KOPT-K1 (cell line): ENCODE measurements at regions not wholly inside any gene's neighbourhood (a gene's known extent, or its start where the extent isn't known, plus 50 kb on each side); places are given as distances from the start of the nearest gene placed in this dataset.

Experiments
- H3K27ac ChIP-seq: fragments of 200-600 bp; sonication (generic); 2 replicates; pipeline ENCODE4 v1.5.1; 2016; ENCODE audit warnings: antibody characterized with exemption, mild to moderate bottlenecking, low read depth, low read length; ENCODE audit not compliant: poor library complexity, severe bottlenecking
- H3K36me3 ChIP-seq: fragments of 200-600 bp; sonication (generic); 2 replicates; pipeline ENCODE4 v1.5.1; 2017; ENCODE audit warnings: antibody characterized with exemption, mild to moderate bottlenecking, low read length, moderate library complexity; ENCODE audit not compliant: insufficient read depth
- H3K9me3 ChIP-seq: fragments of 200-600 bp; sonication (generic); 2 replicates; pipeline ENCODE4 v1.5.1; 2017; ENCODE audit warnings: antibody characterized with exemption, low read length, mild to moderate bottlenecking; ENCODE audit not compliant: insufficient read depth, poor library complexity, severe bottlenecking

GRCh38 chr1:98098473-98098872 lies 177.6 kb upstream of the DPYD start:
- H3K36me3 ChIP-seq = no peaks in the 10 kb centered on the region
- no peak overlapping the region for H3K27ac ChIP-seq

DNA sequence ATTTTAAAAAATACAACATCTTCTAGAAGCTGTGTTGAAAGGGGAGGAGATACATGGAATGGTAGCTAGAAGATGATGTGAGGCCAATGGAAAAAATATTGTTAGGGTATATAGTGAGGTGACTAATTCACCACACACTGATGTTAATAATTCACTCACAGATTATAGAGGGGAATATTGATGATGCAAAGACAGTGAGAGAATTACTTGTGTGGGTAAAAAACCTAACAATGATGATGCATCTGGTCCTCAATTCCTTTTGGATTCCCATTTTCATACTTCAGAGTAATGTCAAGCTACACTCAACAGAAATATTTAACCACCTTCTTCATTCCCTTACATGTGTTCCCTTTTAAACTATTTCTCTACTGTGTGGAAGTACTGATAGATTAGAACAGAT lies 169.5 kb upstream of the DPYD start:
- Histone ChIP-seq H3K9me3 (no peaks in the 10 kb centered on the region), H3K27ac (no peak overlapping the region), H3K36me3 (no peaks in the 10 kb centered on the region)

More at GRCh38 chr1:98098473-98098872, 177.6 kb upstream of the DPYD start:
- H3K9me3 ChIP-seq = no peaks in the 10 kb centered on the region

- Histone ChIP-seq H3K9me3 (no peaks in the 10 kb centered on the region), H3K36me3 (no peaks in the 10 kb centered on the region), H3K27ac (no peak overlapping the region)
Measured at GRCh38 chr1:98088381-98088780, 167.5 kb upstream of the DPYD start.

GRCh38 chr1:98086796-98087441 lies 166.1 kb upstream of the DPYD start:
- H3K36me3 ChIP-seq = no peaks in the 10 kb centered on the region
- no peaks in the 10 kb centered on the region for H3K9me3 ChIP-seq
- no peak overlapping the region for H3K27ac ChIP-seq

DNA sequence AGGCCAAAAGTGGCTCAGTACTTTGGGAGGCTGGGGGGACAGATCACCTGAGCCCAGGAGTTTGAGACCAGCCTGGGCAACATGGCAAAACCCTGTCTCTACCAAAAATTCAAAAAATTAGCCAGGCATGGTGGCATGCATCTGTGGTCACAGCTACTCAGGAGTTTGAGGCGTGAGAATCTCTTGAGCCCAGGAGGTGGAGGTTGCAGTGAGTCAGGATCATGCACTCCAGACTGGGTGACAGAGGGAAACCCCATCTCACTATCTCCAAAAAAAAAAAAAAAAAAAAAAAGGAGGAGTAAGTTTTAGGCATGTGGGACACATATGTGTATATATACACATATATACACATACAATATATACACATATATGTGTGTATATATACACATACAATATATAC lies 165.3 kb upstream of the DPYD start:
- no peaks in the 10 kb centered on the region for H3K9me3 ChIP-seq
- no peak overlapping the region for H3K27ac ChIP-seq

DNA sequence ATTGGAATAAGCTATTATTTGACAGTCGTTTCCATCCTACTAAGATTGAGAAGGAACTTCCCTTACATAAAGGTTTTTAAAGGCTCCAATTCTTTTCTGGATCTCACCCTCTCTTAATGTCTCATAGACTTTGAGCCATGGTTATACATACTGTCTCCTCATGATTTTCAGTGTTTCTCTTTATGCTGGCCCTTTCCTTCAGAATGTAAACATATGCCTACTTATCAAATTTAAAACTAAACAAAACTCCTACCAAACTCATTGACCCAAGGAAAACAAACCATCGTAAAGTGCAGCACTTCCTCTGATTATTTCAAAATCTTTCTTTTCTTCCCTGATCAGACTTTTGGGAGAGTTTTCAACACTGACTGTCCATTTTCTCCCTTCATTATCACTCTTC lies 163.4 kb upstream of the DPYD start:
- no peaks in the 10 kb centered on the region for H3K36me3 ChIP-seq
- H3K9me3 ChIP-seq = no peaks in the 10 kb centered on the region
- H3K27ac ChIP-seq = no peak overlapping the region

More for the DNA sequence above, 165.3 kb upstream of the DPYD start:
- H3K36me3 ChIP-seq = no peaks in the 10 kb centered on the region

DNA sequence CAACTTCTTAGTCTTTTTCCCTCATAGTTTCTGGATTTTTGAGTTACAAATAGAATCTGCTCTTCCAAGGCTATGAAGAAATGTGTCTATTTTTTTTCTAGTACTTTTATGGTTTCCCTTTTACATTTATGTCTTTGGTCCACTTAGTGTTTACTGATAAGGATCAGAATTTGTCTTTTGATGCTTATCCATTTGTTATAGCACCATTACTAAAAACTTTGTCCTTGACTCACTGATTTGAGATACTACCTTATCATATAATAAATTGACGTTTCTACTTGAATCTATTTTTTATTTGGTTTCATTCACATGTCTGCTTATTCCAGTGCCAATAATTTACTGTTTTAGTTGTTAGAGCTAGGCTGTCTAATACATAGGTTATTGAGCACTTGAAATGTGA lies 161.1 kb upstream of the DPYD start:
- H3K9me3 ChIP-seq = no peaks in the 10 kb centered on the region
- no peak overlapping the region for H3K27ac ChIP-seq
- no peaks in the 10 kb centered on the region for H3K36me3 ChIP-seq

DNA sequence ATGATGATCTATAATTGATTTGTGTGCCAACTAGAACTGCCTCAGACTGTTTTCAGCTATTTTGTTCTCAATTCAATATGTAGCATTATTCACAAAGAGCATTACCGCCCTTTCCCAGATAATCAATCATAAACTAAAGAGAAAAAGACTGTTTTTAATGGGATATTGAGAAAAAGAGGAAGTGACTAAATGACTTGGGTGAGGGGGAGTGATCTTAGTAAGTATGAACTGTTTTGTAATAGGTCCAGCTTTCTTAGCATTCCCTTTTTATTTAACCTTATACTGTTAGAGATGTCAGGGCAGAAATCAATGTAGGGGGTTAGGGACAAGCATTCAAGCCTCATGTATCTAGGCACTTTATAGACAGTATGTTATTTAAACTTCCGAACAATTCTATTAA lies 157.8 kb upstream of the DPYD start:
- H3K9me3 ChIP-seq = no peaks in the 10 kb centered on the region
- H3K27ac ChIP-seq = no peak overlapping the region
- no peaks in the 10 kb centered on the region for H3K36me3 ChIP-seq

GRCh38 chr1:98077691-98078090 lies 156.9 kb upstream of the DPYD start:
- no peaks in the 10 kb centered on the region for H3K9me3 ChIP-seq
- H3K27ac ChIP-seq = no peak overlapping the region
- H3K36me3 ChIP-seq = no peaks in the 10 kb centered on the region

- no peaks in the 10 kb centered on the region for H3K9me3 ChIP-seq
- no peak overlapping the region for H3K27ac ChIP-seq
- H3K36me3 ChIP-seq = no peaks in the 10 kb centered on the region
Measured at GRCh38 chr1:98075626-98076025, 154.8 kb upstream of the DPYD start.

GRCh38 chr1:98073823-98074222 lies 153.0 kb upstream of the DPYD start:
- Histone ChIP-seq H3K36me3 (no peaks in the 10 kb centered on the region), H3K27ac (no peak overlapping the region)

DNA sequence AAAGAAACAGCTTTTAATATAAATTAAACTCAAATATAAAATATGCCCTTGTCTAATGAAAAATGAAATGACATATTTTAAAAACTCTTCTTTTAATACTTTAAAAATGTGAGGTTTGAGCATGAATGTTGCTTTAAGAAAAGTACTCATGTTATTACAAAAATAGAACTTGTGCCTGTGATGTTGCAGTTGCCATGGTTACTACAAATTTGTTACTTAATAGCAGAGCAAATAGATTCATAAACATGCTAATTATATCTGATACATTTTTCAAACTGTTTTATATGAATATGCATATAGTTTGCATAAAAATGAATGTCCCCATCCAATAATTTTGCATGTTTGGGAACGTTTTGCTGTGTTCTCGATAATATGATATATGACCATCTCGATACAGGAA lies 152.3 kb upstream of the DPYD start:
- H3K36me3 ChIP-seq = no peaks in the 10 kb centered on the region
- H3K9me3 ChIP-seq = no peaks in the 10 kb centered on the region
- H3K27ac ChIP-seq = no peak overlapping the region

More at GRCh38 chr1:98073823-98074222, 153.0 kb upstream of the DPYD start:
- H3K9me3 ChIP-seq = no peaks in the 10 kb centered on the region

- Histone ChIP-seq H3K36me3 (no peaks in the 10 kb centered on the region), H3K9me3 (no peaks in the 10 kb centered on the region), H3K27ac (no peak overlapping the region)
Measured at GRCh38 chr1:98072047-98072446, 151.2 kb upstream of the DPYD start.

DNA sequence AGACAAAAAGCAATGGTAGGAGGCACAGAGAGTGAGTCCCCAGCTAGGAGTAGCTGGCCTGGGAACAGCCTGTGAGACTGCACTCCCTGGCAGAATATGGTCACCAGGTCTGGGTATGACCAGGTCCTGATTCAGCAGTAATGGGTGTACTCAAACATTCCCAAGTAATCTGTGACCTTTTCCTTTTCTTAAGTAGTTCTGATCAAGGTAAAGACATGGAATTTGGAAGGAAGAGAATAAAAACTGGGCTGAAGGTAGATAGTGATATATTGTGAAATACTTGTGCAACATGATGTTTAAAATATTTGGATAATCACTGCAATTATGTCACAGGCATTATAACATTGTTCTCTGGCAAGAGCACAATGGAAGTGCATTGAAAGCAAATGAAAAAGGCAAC lies 147.2 kb upstream of the DPYD start:
- Histone ChIP-seq H3K27ac (no peak overlapping the region), H3K9me3 (no peaks in the 10 kb centered on the region), H3K36me3 (no peaks in the 10 kb centered on the region)

GRCh38 chr1:98066911-98067310 lies 146.1 kb upstream of the DPYD start:
- no peaks in the 10 kb centered on the region for H3K36me3 ChIP-seq
- H3K27ac ChIP-seq = no peak overlapping the region
- H3K9me3 ChIP-seq = no peaks in the 10 kb centered on the region

- Histone ChIP-seq H3K27ac (no peak overlapping the region), H3K36me3 (no peaks in the 10 kb centered on the region), H3K9me3 (no peaks in the 10 kb centered on the region)
Measured at GRCh38 chr1:98059620-98060019, 138.8 kb upstream of the DPYD start.
